Naive thymus-derived CD4-positive, alpha-beta T cell (primary cell): ENCODE measurements at regions not wholly inside any gene's neighbourhood (a gene's known extent, or its start where the extent isn't known, plus 50 kb on each side); places are given as distances from the start of the nearest gene placed in this dataset.

Source experiments
- ATAC-seq: fragments of 150-1000 bp; cut with Tn5 transposase; 2 replicates; pipeline ENCODE4 v1.10.0; 2021; ENCODE audit warnings: mild to moderate bottlenecking, moderate library complexity
- CTCF ChIA-PET: fragments of 350-600 bp; sonication (Branson Sonifier 250); formaldehyde crosslinking; loops from one replicate; lab custom pipeline; 2021; ENCODE audit warnings: antibody characterized with exemption; lab: Charles Lee
- POLR2A ChIA-PET: fragments of 350-600 bp; sonication (Branson Sonifier 250); formaldehyde crosslinking; loops from one replicate; lab custom pipeline; 2021; ENCODE audit warnings: antibody characterized with exemption, inconsistent platforms; lab: Charles Lee
- DNase-seq, 9 donors: peaks; one replicate each; pipeline versions ENCODE4 v3.0.0 to v3.0.0-alpha.2; 2020 to 2022; ENCODE audit warnings: mixed read lengths in 1 of 9
- H3K27ac ChIP-seq: one replicate; pipeline ENCODE4 v1.7.0; 2013; ENCODE audit warnings: mild to moderate bottlenecking, low read depth, low read length, moderate library complexity
- H3K27me3 ChIP-seq, 2 donors: one replicate each; pipeline ENCODE4 v1.7.0; 2013; ENCODE audit warnings: low read length in 2 of 2, mild to moderate bottlenecking in 2 of 2, moderate library complexity in 2 of 2; ENCODE audit not compliant: control insufficient read depth in 2 of 2, insufficient read depth in 2 of 2
- H3K36me3 ChIP-seq, 3 experiments: 1 replicate in 2 of 3; 2 replicates in 1 of 3; pipeline ENCODE4 v1.7.0; 2013; ENCODE audit warnings: low read length in 3 of 3, mild to moderate bottlenecking in 3 of 3, moderate library complexity in 1 of 3; ENCODE audit not compliant: insufficient read depth in 3 of 3, control insufficient read depth in 2 of 3
- H3K4me1 ChIP-seq, 2 donors: one replicate each; pipeline ENCODE4 v1.7.0; 2013; ENCODE audit warnings: low read length in 2 of 2, mild to moderate bottlenecking in 2 of 2, moderate library complexity in 1 of 2; ENCODE audit not compliant: control insufficient read depth in 2 of 2, insufficient read depth in 2 of 2
- H3K4me3 ChIP-seq: 2 replicates; pipeline ENCODE4 v1.7.0; 2013; ENCODE audit warnings: mild to moderate bottlenecking, low read length
- H3K9me3 ChIP-seq, 3 experiments: 1 replicate in 2 of 3; 2 replicates in 1 of 3; pipeline ENCODE4 v1.7.0; 2013; ENCODE audit warnings: low read length in 3 of 3; ENCODE audit not compliant: control insufficient read depth in 2 of 3
- H3K27ac Mint-ChIP-seq, 9 donors: one replicate each; pipeline ENCODE4 v1.8.0; 2020 to 2022; ENCODE audit warnings: mixed read lengths in 9 of 9, mild to moderate bottlenecking in 8 of 9, moderate library complexity in 5 of 9, inconsistent platforms in 2 of 9
- H3K27me3 Mint-ChIP-seq, 5 donors: one replicate each; pipeline ENCODE4 v1.8.0; 2021 to 2022; ENCODE audit warnings: mixed read lengths in 5 of 5, mild to moderate bottlenecking in 1 of 5
- H3K36me3 Mint-ChIP-seq, 5 donors: one replicate each; pipeline ENCODE4 v1.8.0; 2020 to 2022; ENCODE audit warnings: mixed read lengths in 5 of 5, mild to moderate bottlenecking in 3 of 5, inconsistent platforms in 1 of 5
- H3K4me1 Mint-ChIP-seq, 7 donors: one replicate each; pipeline ENCODE4 v1.8.0; 2020 to 2022; ENCODE audit warnings: mixed read lengths in 7 of 7, mild to moderate bottlenecking in 3 of 7, inconsistent platforms in 1 of 7
- H3K4me3 Mint-ChIP-seq, 10 donors: one replicate each; pipeline ENCODE4 v1.8.0; 2020 to 2022; ENCODE audit warnings: mild to moderate bottlenecking in 10 of 10, mixed read lengths in 10 of 10, moderate library complexity in 6 of 10, inconsistent platforms in 2 of 10
- H3K9me3 Mint-ChIP-seq, 11 donors: one replicate each; pipeline ENCODE4 v1.8.0; 2020 to 2022; ENCODE audit warnings: mixed read lengths in 11 of 11, mild to moderate bottlenecking in 4 of 11, inconsistent platforms in 1 of 11, moderate library complexity in 1 of 11
- intact Hi-C, 2 donors: fragments of 100-400 bp; cut with micrococcal nuclease; formaldehyde crosslinking; loops; one replicate each; pipeline ENCODE4 v1.15.1; 2023

DNA sequence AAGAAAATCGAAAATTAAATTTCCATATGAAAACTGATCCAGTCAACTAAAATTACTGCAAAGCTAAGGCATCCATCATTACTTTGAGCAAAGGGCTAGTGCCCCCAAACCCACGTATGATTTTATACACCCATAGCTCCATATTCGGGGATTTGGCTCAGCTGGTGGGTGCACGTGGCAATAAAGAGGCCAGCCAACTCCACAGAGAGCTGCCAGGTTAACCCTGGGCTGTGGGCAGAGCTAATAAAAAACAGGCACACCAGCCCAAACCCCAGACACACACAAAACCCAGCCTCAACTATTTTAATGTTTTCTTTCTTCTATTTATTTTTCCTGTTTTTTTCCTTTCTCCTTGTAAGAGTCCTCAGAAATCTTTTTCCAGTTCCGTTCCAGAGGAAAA, 151.3 kb upstream of the SOX11 start:
- no peak for ATAC-seq
- Mint-ChIP-seq H3K9me3 (peaks cover 2 to 37% (median 13%) of the 10 kb centered on the region in 11 donors), H3K4me3 (no peak overlapping the region)

DNA sequence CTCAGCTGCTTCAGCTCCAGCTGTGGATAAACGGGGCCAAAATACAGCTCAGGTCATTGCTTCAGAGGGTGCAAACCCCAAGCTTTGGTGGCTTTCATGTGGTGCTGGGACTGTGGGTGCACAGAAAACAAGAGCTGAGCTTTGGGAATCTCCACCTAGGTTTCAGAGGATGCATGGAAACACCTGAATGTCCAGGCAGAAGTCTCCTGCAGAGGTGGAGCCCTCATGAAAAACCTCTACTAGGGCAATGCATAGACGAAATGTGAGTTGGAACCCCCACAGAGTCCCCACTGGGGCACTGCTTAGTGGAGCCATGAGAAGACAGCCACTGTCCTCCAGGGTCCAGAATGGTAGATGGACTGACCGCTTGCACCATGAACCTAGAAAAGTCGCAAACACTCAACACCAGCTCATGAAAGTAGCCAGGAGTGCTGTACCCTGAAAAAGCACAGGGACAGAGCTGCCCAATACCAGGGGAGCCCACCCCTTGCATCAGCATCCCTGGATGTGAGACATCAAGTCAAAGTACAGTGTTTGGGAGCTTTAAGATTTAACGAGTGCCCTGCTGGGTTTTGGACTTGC, 147.9 kb upstream of the SOX11 start:
- Mint-ChIP-seq H3K4me3 (no peak overlapping the region), H3K4me1 (no peaks in the 10 kb centered on the region), H3K27ac (no peak overlapping the region), H3K36me3 (no peaks in the 10 kb centered on the region), H3K27me3 (no peaks in the 10 kb centered on the region), H3K9me3 (peaks cover 2 to 30% (median 13%) of the 10 kb centered on the region in 11 donors)
- DNase-seq (no peak), ATAC-seq (no peak)
- H3K27me3 ChIP-seq: no peaks in the 10 kb centered on the region
- no peaks in the 10 kb centered on the region for H3K4me1 ChIP-seq
- H3K36me3 ChIP-seq: no peaks in the 10 kb centered on the region
- CTCF ChIA-PET: no interaction called here
- H3K4me3 ChIP-seq: no peak overlapping the region
- H3K9me3 ChIP-seq: peaks cover 0 to 6% (median 0%) of the 10 kb centered on the region in 3 experiments
- POLR2A ChIA-PET: no interaction called here
- H3K27ac ChIP-seq: no peak overlapping the region
- intact Hi-C loops: no loop called here

More for the DNA sequence above, 151.3 kb upstream of the SOX11 start:
- intact Hi-C loops: no loop called here
- no peak for DNase-seq
- H3K4me3 ChIP-seq: no peak overlapping the region
- no peaks in the 10 kb centered on the region for H3K36me3 ChIP-seq
- no peak overlapping the region for H3K27ac Mint-ChIP-seq
- H3K4me1 Mint-ChIP-seq: no peaks in the 10 kb centered on the region
- no peak overlapping the region for H3K27ac ChIP-seq
- POLR2A ChIA-PET: no interaction called here
- H3K9me3 ChIP-seq: peaks cover 0 to 6% (median 0%) of the 10 kb centered on the region in 3 experiments
- peaks cover 0 to 4% (median 0%) of the 10 kb centered on the region in 5 donors for H3K27me3 Mint-ChIP-seq
- no peaks in the 10 kb centered on the region for H3K36me3 Mint-ChIP-seq
- CTCF ChIA-PET: no interaction called here
- no peaks in the 10 kb centered on the region for H3K4me1 ChIP-seq
- H3K27me3 ChIP-seq: no peaks in the 10 kb centered on the region

DNA sequence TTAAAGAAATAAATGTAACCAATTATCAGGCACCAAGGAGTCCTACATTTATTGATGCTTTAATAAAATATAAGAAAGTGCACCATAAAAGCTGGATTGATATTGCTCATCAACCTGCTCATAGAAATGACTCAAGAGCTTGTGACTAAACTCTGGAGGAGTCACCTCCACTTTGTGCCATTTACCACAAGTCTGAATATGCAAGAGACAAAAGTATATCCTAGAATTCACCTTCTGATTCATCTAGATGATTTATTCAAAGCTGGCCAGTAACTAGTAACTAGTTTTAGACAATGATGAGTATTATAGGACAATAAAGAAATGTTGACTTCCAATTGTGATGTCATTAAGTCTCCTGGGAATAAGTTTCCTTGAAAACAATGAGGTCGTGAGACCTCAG, 146.0 kb upstream of the SOX11 start:
- Mint-ChIP-seq H3K4me3 (no peak overlapping the region), H3K27me3 (no peaks in the 10 kb centered on the region), H3K27ac (no peak overlapping the region), H3K4me1 (no peaks in the 10 kb centered on the region), H3K9me3 (peaks cover 0 to 30% (median 13%) of the 10 kb centered on the region in 11 donors), H3K36me3 (no peaks in the 10 kb centered on the region)
- ATAC-seq (no peak), DNase-seq (no peak)
- ChIA-PET CTCF (no interaction called here), POLR2A (no interaction called here)
- peaks cover 0 to 6% (median 0%) of the 10 kb centered on the region in 3 experiments for H3K9me3 ChIP-seq
- H3K4me1 ChIP-seq: no peaks in the 10 kb centered on the region
- H3K4me3 ChIP-seq: no peak overlapping the region
- intact Hi-C loops: no loop called here
- H3K27ac ChIP-seq: no peak overlapping the region
- no peaks in the 10 kb centered on the region for H3K36me3 ChIP-seq
- no peaks in the 10 kb centered on the region for H3K27me3 ChIP-seq

DNA sequence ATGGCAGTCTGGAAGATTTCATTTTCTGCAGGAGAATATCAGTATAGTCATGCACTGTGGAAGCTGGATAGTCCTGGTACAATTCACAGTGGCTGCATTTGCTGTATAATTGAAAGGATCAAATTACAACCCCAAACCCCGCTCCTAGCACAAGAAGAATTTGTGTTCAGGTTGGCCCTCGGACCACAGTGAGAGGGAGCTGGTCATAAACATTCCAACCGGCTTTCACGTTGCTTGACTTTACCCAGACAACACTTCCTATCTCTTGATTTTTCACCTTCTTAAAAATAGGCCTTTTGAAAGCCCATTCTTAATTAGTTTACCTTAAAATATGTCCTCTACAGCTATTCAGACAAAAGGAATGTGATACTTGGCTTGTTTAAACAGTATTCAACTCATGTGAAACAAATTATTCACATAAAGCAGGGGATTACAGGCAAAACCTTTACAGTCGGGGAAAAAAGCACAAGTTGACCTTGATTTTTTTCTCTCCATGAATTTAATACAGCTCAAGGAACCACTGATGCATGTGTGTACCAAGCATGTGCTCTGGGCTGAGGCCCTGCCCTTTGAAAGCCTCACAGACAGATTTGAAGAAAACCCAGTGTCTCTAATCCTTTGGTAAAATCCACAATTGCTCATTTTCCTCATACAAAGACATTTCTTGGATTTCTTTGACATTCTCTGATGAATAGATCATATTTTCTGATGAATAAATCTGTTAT, 143.0 kb upstream of the SOX11 start:
- CTCF ChIA-PET: no interaction called here
- peaks cover 2 to 28% (median 14%) of the 10 kb centered on the region in 11 donors for H3K9me3 Mint-ChIP-seq
- Histone ChIP-seq H3K27ac (no peak overlapping the region), H3K4me1 (no peaks in the 10 kb centered on the region), H3K9me3 (peaks cover 0 to 4% (median 0%) of the 10 kb centered on the region in 3 experiments), H3K36me3 (no peaks in the 10 kb centered on the region), H3K27me3 (no peaks in the 10 kb centered on the region), H3K4me3 (no peak overlapping the region)
- no peak overlapping the region for H3K4me3 Mint-ChIP-seq
- ATAC-seq: no peak
- H3K27ac Mint-ChIP-seq: no peak overlapping the region
- DNase-seq: no peak
- intact Hi-C loops: no loop called here
- peaks cover 0 to 8% (median 0%) of the 10 kb centered on the region in 5 donors for H3K36me3 Mint-ChIP-seq
- POLR2A ChIA-PET: no interaction called here
- H3K27me3 Mint-ChIP-seq: no peaks in the 10 kb centered on the region
- peaks cover 0 to 5% (median 0%) of the 10 kb centered on the region in 7 donors for H3K4me1 Mint-ChIP-seq

DNA sequence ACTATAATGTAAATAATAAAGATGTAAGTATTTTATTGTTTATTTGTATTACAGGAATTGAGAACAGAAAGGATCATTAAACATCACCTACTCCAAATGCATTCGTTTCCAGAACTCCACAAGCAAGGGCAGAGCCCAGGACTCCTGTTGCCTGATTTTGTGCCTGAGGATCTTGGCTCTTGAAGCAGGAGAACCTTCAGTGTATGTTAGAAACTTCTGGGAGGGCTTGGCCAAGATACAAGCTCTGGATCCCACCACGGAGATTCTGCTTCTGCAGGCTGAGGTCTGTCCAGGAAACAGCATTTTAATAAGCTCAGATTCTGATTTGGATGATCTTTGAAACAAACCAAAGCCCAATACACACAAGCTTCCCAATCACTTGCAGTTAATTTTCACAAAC, 142.4 kb upstream of the SOX11 start:
- no peak overlapping the region for H3K4me3 ChIP-seq
- Mint-ChIP-seq H3K9me3 (peaks cover under 1 to 24% (median 12%) of the 10 kb centered on the region in 11 donors), H3K4me3 (no peak overlapping the region), H3K27me3 (no peaks in the 10 kb centered on the region), H3K4me1 (peaks cover 0 to 5% (median 0%) of the 10 kb centered on the region in 7 donors), H3K36me3 (peaks cover 0 to 8% (median 0%) of the 10 kb centered on the region in 5 donors), H3K27ac (no peak overlapping the region)
- DNase-seq (no peak), ATAC-seq (no peak)
- no peaks in the 10 kb centered on the region for H3K36me3 ChIP-seq
- no peaks in the 10 kb centered on the region for H3K9me3 ChIP-seq
- CTCF ChIA-PET: no interaction called here
- POLR2A ChIA-PET: no interaction called here
- intact Hi-C loops: no loop called here
- H3K4me1 ChIP-seq: no peaks in the 10 kb centered on the region
- H3K27ac ChIP-seq: no peak overlapping the region
- no peaks in the 10 kb centered on the region for H3K27me3 ChIP-seq

DNA sequence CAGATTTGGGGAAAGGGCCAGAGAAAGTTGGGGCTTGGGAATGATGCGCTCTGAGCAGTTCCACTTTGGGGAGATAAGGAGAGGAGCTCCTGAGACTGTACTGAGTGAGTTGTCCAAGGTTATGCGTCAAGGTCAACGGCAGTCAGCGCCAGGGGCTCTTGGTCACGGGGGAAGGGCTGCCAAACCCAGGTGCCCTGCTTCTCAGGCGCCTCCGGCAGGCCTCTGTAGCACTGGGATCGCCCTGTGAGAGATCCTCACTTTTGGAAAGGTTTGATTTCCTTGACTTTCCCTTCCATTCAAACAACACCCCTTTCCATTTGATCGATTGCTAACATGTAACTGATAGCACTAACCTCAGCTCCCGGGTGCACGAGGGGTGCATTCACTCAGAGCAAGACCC, 136.5 kb upstream of the SOX11 start:
- Mint-ChIP-seq H3K4me3 (no peak overlapping the region), H3K4me1 (peaks cover 0 to 5% (median 0%) of the 10 kb centered on the region in 7 donors), H3K36me3 (peaks cover 0 to 8% (median 0%) of the 10 kb centered on the region in 5 donors), H3K27ac (no peak overlapping the region), H3K27me3 (no peaks in the 10 kb centered on the region), H3K9me3 (peaks cover 0 to 23% (median 9%) of the 10 kb centered on the region in 11 donors)
- no peaks in the 10 kb centered on the region for H3K36me3 ChIP-seq
- no peak for ATAC-seq
- no peak overlapping the region for H3K4me3 ChIP-seq
- no peaks in the 10 kb centered on the region for H3K27me3 ChIP-seq
- intact Hi-C loops: no loop called here
- H3K9me3 ChIP-seq: no peaks in the 10 kb centered on the region
- H3K4me1 ChIP-seq: no peaks in the 10 kb centered on the region
- H3K27ac ChIP-seq: no peak overlapping the region
- CTCF ChIA-PET: no interaction called here
- POLR2A ChIA-PET: no interaction called here
- DNase-seq: no peak

DNA sequence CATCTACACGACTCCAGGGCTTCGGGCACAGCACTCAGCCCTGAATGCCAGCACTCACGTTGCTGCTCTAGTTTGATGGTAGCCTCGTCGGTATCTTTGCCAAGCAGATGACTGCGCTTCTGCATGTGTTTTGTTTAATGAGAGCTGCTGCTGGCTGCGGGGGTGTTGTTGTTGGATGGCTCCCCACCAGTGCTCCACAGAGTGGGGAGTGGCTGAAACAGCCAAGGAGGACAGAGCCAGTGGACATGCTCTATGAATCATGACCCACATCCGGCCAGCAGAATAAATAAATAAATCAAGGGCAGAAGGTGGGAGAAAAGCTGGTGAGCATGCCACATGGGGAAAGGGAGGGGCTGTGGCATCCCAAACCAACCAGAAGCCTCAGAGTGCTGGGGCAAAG, 131.2 kb upstream of the SOX11 start:
- POLR2A ChIA-PET: no interaction called here
- Mint-ChIP-seq H3K27me3 (peaks cover 0 to 5% (median 0%) of the 10 kb centered on the region in 5 donors), H3K4me3 (no peak overlapping the region), H3K27ac (no peak overlapping the region), H3K36me3 (no peaks in the 10 kb centered on the region), H3K9me3 (peaks cover 0 to 9% (median 4%) of the 10 kb centered on the region in 11 donors), H3K4me1 (no peaks in the 10 kb centered on the region)
- Histone ChIP-seq H3K36me3 (no peaks in the 10 kb centered on the region), H3K27me3 (no peaks in the 10 kb centered on the region), H3K4me3 (no peak overlapping the region), H3K27ac (no peak overlapping the region), H3K4me1 (no peaks in the 10 kb centered on the region), H3K9me3 (no peaks in the 10 kb centered on the region)
- intact Hi-C loops: no loop called here
- CTCF ChIA-PET: no interaction called here
- ATAC-seq (no peak), DNase-seq (no peak)
